H9 (cell line): ENCODE measurements at regions not wholly inside any gene's neighbourhood (a gene's known extent, or its start where the extent isn't known, plus 50 kb on each side); places are given as distances from the start of the nearest gene placed in this dataset.

Experiments used
- DNase-seq: peaks from one replicate; pipeline ENCODE4 v3.0.0-alpha.2; 2017
- H2AFZ ChIP-seq: one replicate; pipeline ENCODE4 v1.6.1; 2013; ENCODE audit warnings: mild to moderate bottlenecking, low read length, control low read depth, moderate library complexity
- H2AK5ac ChIP-seq: 2 replicates; pipeline ENCODE4 v1.6.1; 2013; ENCODE audit warnings: low read length, control low read depth, mixed read lengths; ENCODE audit not compliant: insufficient read length
- H2BK120ac ChIP-seq: one replicate; pipeline ENCODE4 v1.6.1; 2013; ENCODE audit warnings: low read depth, mild to moderate bottlenecking, low read length, control low read depth, inconsistent platforms; ENCODE audit not compliant: poor library complexity, severe bottlenecking
- H2BK12ac ChIP-seq: 2 replicates; pipeline ENCODE4 v1.6.1; 2013; ENCODE audit warnings: low read length, control low read depth, mixed read lengths, low read depth; ENCODE audit not compliant: insufficient read length
- H2BK15ac ChIP-seq: 2 replicates; pipeline ENCODE4 v1.6.1; 2013; ENCODE audit warnings: low read depth, low read length, control low read depth
- H2BK20ac ChIP-seq: one replicate; pipeline ENCODE4 v1.6.1; 2013; ENCODE audit warnings: low read depth, mild to moderate bottlenecking, low read length, control low read depth, inconsistent platforms; ENCODE audit not compliant: poor library complexity, severe bottlenecking
- H2BK5ac ChIP-seq: 2 replicates; pipeline ENCODE4 v1.6.1; 2013; ENCODE audit warnings: low read length, control low read depth, mixed read lengths; ENCODE audit not compliant: insufficient read length
- H3K14ac ChIP-seq: 2 replicates; pipeline ENCODE4 v1.6.1; 2013; ENCODE audit warnings: low read length, control low read depth; ENCODE audit not compliant: insufficient read depth
- H3K18ac ChIP-seq: 2 replicates; pipeline ENCODE4 v1.6.1; 2013; ENCODE audit warnings: low read depth, mild to moderate bottlenecking, mixed read lengths, low read length, control low read depth; ENCODE audit not compliant: insufficient read length
- H3K23ac ChIP-seq: 2 replicates; pipeline ENCODE4 v1.6.1; 2013; ENCODE audit warnings: low read length, control low read depth, mixed read lengths, low read depth; ENCODE audit not compliant: insufficient read length
- H3K23me2 ChIP-seq: 2 replicates; pipeline ENCODE4 v1.6.1; 2013; ENCODE audit warnings: low read depth, mild to moderate bottlenecking, mixed read lengths, low read length, control low read depth; ENCODE audit not compliant: insufficient read length, poor library complexity, severe bottlenecking
- H3K27ac ChIP-seq: 2 replicates; pipeline ENCODE4 v1.5.1; 2013; ENCODE audit warnings: low read length, control low read depth, mixed read lengths, low read depth; ENCODE audit not compliant: insufficient read length
- H3K27me3 ChIP-seq: 2 replicates; pipeline ENCODE4 v1.6.1; 2013; ENCODE audit warnings: low read length, control low read depth, inconsistent platforms; ENCODE audit not compliant: insufficient read depth
- H3K4ac ChIP-seq: 2 replicates; pipeline ENCODE4 v1.6.1; 2013; ENCODE audit warnings: low read depth, mild to moderate bottlenecking, control low read depth, inconsistent platforms, low read length, moderate library complexity
- H3K4me1 ChIP-seq: 2 replicates; pipeline ENCODE4 v1.6.1; 2013; ENCODE audit warnings: low read length, control low read depth, inconsistent platforms; ENCODE audit not compliant: insufficient read depth
- H3K4me2 ChIP-seq: 2 replicates; pipeline ENCODE4 v1.6.1; 2013; ENCODE audit warnings: low read length, control low read depth, mixed read lengths; ENCODE audit not compliant: insufficient read length, insufficient read depth
- H3K56ac ChIP-seq: 2 replicates; pipeline ENCODE4 v1.6.1; 2013; ENCODE audit warnings: low read depth, mild to moderate bottlenecking, mixed read lengths, low read length, control low read depth; ENCODE audit not compliant: insufficient read length
- H3K79me1 ChIP-seq: 2 replicates; pipeline ENCODE4 v1.6.1; 2013; ENCODE audit warnings: low read depth, mild to moderate bottlenecking, moderate library complexity, low read length, control low read depth, inconsistent platforms; ENCODE audit not compliant: insufficient read depth, poor library complexity, severe bottlenecking
- H3K79me2 ChIP-seq: 2 replicates; pipeline ENCODE4 v1.6.1; 2013; ENCODE audit warnings: low read length, control low read depth, inconsistent platforms; ENCODE audit not compliant: insufficient read depth
- H3K9ac ChIP-seq: 2 replicates; pipeline ENCODE4 v1.6.1; 2013; ENCODE audit warnings: low read length, control low read depth, mixed read lengths; ENCODE audit not compliant: insufficient read length; ENCODE audit errors: extremely low read depth
- H3K9me3 ChIP-seq: one replicate; pipeline ENCODE4 v1.6.1; 2013; ENCODE audit warnings: low read depth, low read length, inconsistent platforms; ENCODE audit not compliant: control insufficient read depth
- H3T11ph ChIP-seq: one replicate; pipeline ENCODE4 v1.6.1; 2013; ENCODE audit warnings: mild to moderate bottlenecking, low read length, control low read depth, inconsistent platforms
- H4K20me1 ChIP-seq: one replicate; pipeline ENCODE4 v1.6.1; 2013; ENCODE audit not compliant: control insufficient read depth, insufficient read length, insufficient read depth
- H4K5ac ChIP-seq: 2 replicates; pipeline ENCODE4 v1.6.1; 2013; ENCODE audit warnings: low read depth, mild to moderate bottlenecking, mixed read lengths, low read length, control low read depth; ENCODE audit not compliant: insufficient read length
- H4K8ac ChIP-seq: replicated peaks from 2 replicates; pipeline ENCODE4 v1.6.1; 2013; ENCODE audit warnings: low read length, control low read depth, mixed read lengths, low read depth; ENCODE audit not compliant: insufficient read length
- H4K91ac ChIP-seq: 2 replicates; pipeline ENCODE4 v1.6.1; 2013; ENCODE audit warnings: low read depth, mild to moderate bottlenecking, moderate library complexity, mixed read lengths, low read length, control low read depth; ENCODE audit not compliant: insufficient read length
- H3K27ac Mint-ChIP-seq, 3 experiments: 2 replicates in 2 of 3; 3 replicates in 1 of 3; pipeline ENCODE4 v1.8.0; 2020 to 2021; ENCODE audit warnings: mixed read lengths in 3 of 3, mild to moderate bottlenecking in 1 of 3, moderate library complexity in 1 of 3
- H3K27me3 Mint-ChIP-seq: 2 replicates; pipeline ENCODE4 v1.8.0; 2021; ENCODE audit warnings: low read depth, mild to moderate bottlenecking, moderate library complexity, mixed read lengths
- H3K36me3 Mint-ChIP-seq, 3 experiments: 2 replicates in 2 of 3; 3 replicates in 1 of 3; pipeline ENCODE4 v1.8.0; 2020 to 2021; ENCODE audit warnings: low read depth in 3 of 3, mixed read lengths in 3 of 3; ENCODE audit not compliant: insufficient read depth in 1 of 3
- H3K4me1 Mint-ChIP-seq, 2 experiments: 2 replicates each; pipeline ENCODE4 v1.8.0; 2020; ENCODE audit warnings: mixed read lengths in 2 of 2
- H3K4me3 Mint-ChIP-seq, 2 experiments: 2 replicates in 1 of 2; 3 replicates in 1 of 2; pipeline ENCODE4 v1.8.0; 2020 to 2021; ENCODE audit warnings: mild to moderate bottlenecking in 2 of 2, mixed read lengths in 2 of 2, moderate library complexity in 1 of 2
- H3K9me3 Mint-ChIP-seq, 2 experiments: 2 replicates in 1 of 2; 3 replicates in 1 of 2; pipeline ENCODE4 v1.8.0; 2020; ENCODE audit warnings: mild to moderate bottlenecking in 2 of 2, mixed read lengths in 2 of 2, moderate library complexity in 1 of 2
- CTCF ChIP-seq: fragments of 200-600 bp; sonication (generic); conservative IDR thresholded peaks from 3 replicates; pipeline ENCODE4 v1.8.0; 2021; ENCODE audit warnings: antibody characterized with exemption, mild to moderate bottlenecking
- WGBS: extraction: QIAGEN DNeasy Blood & Tissue Kit; methylation state at CpG from one replicate; pipeline ENCODE4 v1.1.7; 2013; ENCODE audit warnings: missing lambda C conversion rate, low lambda C conversion rate, mixed read lengths; ENCODE audit not compliant: insufficient read length; ENCODE audit errors: extremely low coverage; 5-methylcytosine and 5-hydroxymethylcytosine counted together

GRCh38 chr6:156423075-156423474, 354.1 kb upstream of the ARID1B start:
- H2BK20ac ChIP-seq, result no peak overlapping the region
- H3K27ac ChIP-seq, result no peak overlapping the region
- H3K4me1 ChIP-seq, result no peaks in the 10 kb centered on the region
- H2AK5ac ChIP-seq, result no peak overlapping the region
- no peaks in the 10 kb centered on the region for H3K9me3 ChIP-seq
- WGBS, result no CpG with 5 or more reads among the region's 6 CpGs
- DNase-seq, result no peak
- no peak overlapping the region for H4K5ac ChIP-seq
- no peak overlapping the region for H4K8ac ChIP-seq
- H2BK12ac ChIP-seq, result no peak overlapping the region
- no peak overlapping the region for H2BK15ac ChIP-seq
- no peaks in the 10 kb centered on the region for H3K79me1 ChIP-seq
- TF ChIP-seq CTCF, result no peak
- no peak overlapping the region for H2AFZ ChIP-seq
- Mint-ChIP-seq H3K9me3 (peaks cover 16 to 25% of the 10 kb centered on the region in 2 experiments), H3K27ac (no peak overlapping the region), H3K36me3 (peaks cover 11 to 17% (median 14%) of the 10 kb centered on the region in 3 experiments), H3K4me3 (no peak overlapping the region), H3K27me3 (peaks cover 2% of the 10 kb centered on the region), H3K4me1 (no peaks in the 10 kb centered on the region)
- no peak overlapping the region for H2BK5ac ChIP-seq
- H3K79me2 ChIP-seq, result no peaks in the 10 kb centered on the region
- no peak overlapping the region for H3K23ac ChIP-seq
- H3K23me2 ChIP-seq, result no peaks in the 10 kb centered on the region
- H3K27me3 ChIP-seq, result no peaks in the 10 kb centered on the region
- no peak overlapping the region for H3T11ph ChIP-seq
- H2BK120ac ChIP-seq, result no peak overlapping the region
- no peak overlapping the region for H4K91ac ChIP-seq
- H3K4ac ChIP-seq, result no peak overlapping the region
- no peaks in the 10 kb centered on the region for H4K20me1 ChIP-seq
- no peak overlapping the region for H3K9ac ChIP-seq
- no peak overlapping the region for H3K14ac ChIP-seq
- no peak overlapping the region for H3K4me2 ChIP-seq
- no peak overlapping the region for H3K18ac ChIP-seq
- no peak overlapping the region for H3K56ac ChIP-seq
